A549 (cell line): ENCODE measurements at regions not wholly inside any gene's neighbourhood (a gene's known extent, or its start where the extent isn't known, plus 50 kb on each side); places are given as distances from the start of the nearest gene placed in this dataset.

Source experiments
- ATAC-seq, 2 experiments: fragments of 200-7000 bp in 1 of 2; fragments of >200 bp in 1 of 2; cut with Nextera tagmentation in 1 of 2; cut with Tn5 transposase in 1 of 2; 3 replicates each; pipeline versions ENCODE4 v1.8.0 to v1.9.1; 2018 to 2020; ENCODE audit warnings: mild to moderate bottlenecking in 1 of 2, moderate library complexity in 1 of 2
- CTCF ChIA-PET: fragments of 300-600 bp; sonication (Branson Sonifier 250); formaldehyde crosslinking; extraction: SDS; loops from one replicate; lab custom pipeline; 2021; ENCODE audit warnings: antibody characterized with exemption, inconsistent platforms; lab: Yijun Ruan, JAX
- POLR2A ChIA-PET: fragments of 350-600 bp; formaldehyde crosslinking; extraction: SDS; loops from one replicate; lab custom pipeline; 2021; ENCODE audit warnings: antibody characterized with exemption, inconsistent platforms; lab: Yijun Ruan, JAX
- DNase-seq, 2 experiments: peaks; one replicate each; pipeline versions ENCODE4 v3.0.0 to v3.0.0-alpha.2; 2011 to 2016; ENCODE audit warnings: low read depth in 1 of 2, low spot score in 1 of 2
- FAIRE-seq: peaks from 2 replicates; lab custom pipeline; 2011; peaks lifted over from hg19 to GRCh38; lab: Jason Lieb, UNC
- H3K27ac ChIP-seq, 2 experiments: fragments of >200 bp; sonication (Bioruptor Twin); formaldehyde crosslinking; 3 replicates each; pipeline ENCODE4 v1.5.1; 2016 to 2017
- H3K4me1 ChIP-seq: fragments of >200 bp; sonication (Bioruptor Twin); formaldehyde crosslinking; 3 replicates; pipeline ENCODE4 v1.6.1; 2016
- H3K4me2 ChIP-seq: fragments of >200 bp; sonication (Bioruptor Twin); formaldehyde crosslinking; 3 replicates; pipeline ENCODE4 v1.6.1; 2016
- H3K4me3 ChIP-seq: fragments of >200 bp; sonication (Bioruptor Twin); formaldehyde crosslinking; 3 replicates; pipeline ENCODE4 v1.5.1; 2016
- H3K9me3 ChIP-seq: fragments of >200 bp; sonication (Bioruptor Twin); formaldehyde crosslinking; 3 replicates; pipeline ENCODE4 v1.6.1; 2016
- ATOH8 ChIP-seq: fragments of 250-450 bp; sonication (Bioruptor Pico); IDR thresholded peaks from 2 replicates; pipeline ENCODE4 v1.5.0; 2020; ENCODE audit warnings: low read depth, mild to moderate bottlenecking, moderate library complexity
- BHLHE40 ChIP-seq: IDR thresholded peaks from 2 replicates; pipeline ENCODE4 v1.6.1; 2012; ENCODE audit warnings: low read depth, low read length, inconsistent platforms
- CBX2 ChIP-seq: fragments of 200-600 bp; sonication (generic); IDR thresholded peaks from 2 replicates; pipeline ENCODE4 v1.6.1; 2016; ENCODE audit warnings: low read depth, mild to moderate bottlenecking, borderline replicate concordance
- EP300 ChIP-seq, 2 experiments: fragments of >200 bp; sonication (Bioruptor Twin); formaldehyde crosslinking; IDR thresholded peaks; 2 replicates in 1 of 2; 3 replicates in 1 of 2; pipeline ENCODE4 v1.6.1; 2016 to 2017
- ESRRA ChIP-seq: fragments of 150-350 bp; IDR thresholded peaks from 2 replicates; pipeline ENCODE4 v1.6.1; 2014; ENCODE audit warnings: mild to moderate bottlenecking, low read length, borderline replicate concordance
- HOXB5 ChIP-seq: fragments of 250-450 bp; sonication (Bioruptor Pico); IDR thresholded peaks from 2 replicates; pipeline ENCODE4 v1.5.0; 2020; ENCODE audit warnings: mild to moderate bottlenecking, moderate library complexity
- JUNB ChIP-seq: fragments of >200 bp; sonication (Bioruptor Twin); formaldehyde crosslinking; IDR thresholded peaks from 2 replicates; pipeline ENCODE4 v1.6.1; 2016
- KDM1A ChIP-seq: fragments of 200-600 bp; sonication (generic); IDR thresholded peaks from 2 replicates; pipeline ENCODE4 v1.6.1; 2016; ENCODE audit warnings: low read depth, mild to moderate bottlenecking
- NFE2L2 ChIP-seq: fragments of 150-350 bp; conservative IDR thresholded peaks from 2 replicates; pipeline ENCODE4 v1.6.1; 2014; ENCODE audit warnings: low read length
- POLR2A ChIP-seq: IDR thresholded peaks from 2 replicates; pipeline ENCODE4 v1.6.1; 2012; ENCODE audit warnings: mild to moderate bottlenecking, low read length
- POLR2AphosphoS2 ChIP-seq: conservative IDR thresholded peaks from 2 replicates; pipeline ENCODE4 v1.6.1; 2012; ENCODE audit warnings: low read length, improper control_type of control experiment, inconsistent platforms
- TFCP2L1 ChIP-seq: fragments of 250-450 bp; sonication (Bioruptor Pico); IDR thresholded peaks from 2 replicates; pipeline ENCODE4 v1.5.0; 2021; ENCODE audit warnings: mild to moderate bottlenecking
- ZC3H11A ChIP-seq: fragments of 450-650 bp; IDR thresholded peaks from 2 replicates; pipeline ENCODE4 v1.6.1; 2014; ENCODE audit warnings: antibody characterized with exemption, mild to moderate bottlenecking
- ZFP36 ChIP-seq: fragments of 450-650 bp; IDR thresholded peaks from 2 replicates; pipeline ENCODE4 v1.6.1; 2014; ENCODE audit warnings: borderline replicate concordance; ENCODE audit not compliant: partially characterized antibody
- WGBS: methylation state at CpG from one replicate; pipeline ENCODE4 v1.1.6; 2017; ENCODE audit errors: missing lambda C conversion rate; 5-methylcytosine and 5-hydroxymethylcytosine counted together
- TF ChIP-seq, protein P1 (sequence below): fragments of >200 bp; sonication (Bioruptor Twin); formaldehyde crosslinking; IDR thresholded peaks from 2 replicates; pipeline ENCODE4 v1.6.1; 2016
- TF ChIP-seq, protein P2 (sequence below): fragments of >200 bp; sonication (Bioruptor Twin); formaldehyde crosslinking; IDR thresholded peaks from 3 replicates; pipeline ENCODE4 v1.5.1; 2016
- TF ChIP-seq, protein P3 (sequence below): IDR thresholded peaks from 2 replicates; pipeline ENCODE4 v1.6.1; 2012

- H3K4me2 ChIP-seq, result no peak overlapping the region
- peaks cover 4% of the 10 kb centered on the region; the same call in 1 of the 3 replicates for H3K9me3 ChIP-seq
- no peaks in the 10 kb centered on the region for H3K4me1 ChIP-seq
- POLR2A ChIA-PET, result no interaction called here
- DNase-seq (no peak), ATAC-seq (no peak), FAIRE-seq (no peak)
- no peak overlapping the region for H3K4me3 ChIP-seq
- CTCF ChIA-PET, result interaction anchor here (1.6 kb wide), 1 partner anchor 23 kb away, joined by 7 read pairs; no protein-coding TSS in a partner anchor
- no peak for TF ChIP-seq CBX2
- no peak for TF ChIP-seq KDM1A
- TF ChIP-seq ZC3H11A, result no peak
- TF ChIP-seq ESRRA, result no peak
- no peak for TF ChIP-seq ATOH8 (CRISPR knock-in tag)
- no peak for TF ChIP-seq POLR2AphosphoS2
- no peak for TF ChIP-seq TFCP2L1
- WGBS, result 87% methylated on average over 7 of the region's 7 CpGs
- H3K27ac ChIP-seq, result no peak overlapping the region
These were observed 380.6 kb downstream of the CTTN start for GRCh38 chr11:70778883-70779282.

GRCh38 chr11:70779433-70780245 lies 381.3 kb downstream of the CTTN start:
- no peak for DNase-seq
- H3K27ac ChIP-seq, result no peak overlapping the region

DNA sequence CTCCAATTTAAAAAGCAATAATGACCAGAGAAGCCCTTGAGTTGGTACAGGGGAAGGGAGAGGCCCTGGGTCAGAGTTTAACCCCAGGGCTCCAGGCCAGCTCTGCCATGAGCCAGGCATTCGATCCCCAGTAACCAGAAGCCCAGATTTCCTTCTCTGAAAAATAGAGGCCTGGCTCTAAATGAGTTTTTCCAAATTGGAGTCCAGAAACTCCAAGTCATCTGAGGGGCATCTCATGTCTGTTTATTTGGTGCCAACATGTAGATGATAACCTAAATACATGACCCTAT lies 381.9 kb downstream of the CTTN start:
- ATAC-seq, result no peak
- TF ChIP-seq ESRRA (no peak), ATOH8 (CRISPR knock-in tag) (no peak), JUNB (no peak), KDM1A (no peak), POLR2A (no peak), HOXB5 (CRISPR knock-in tag) (no peak), EP300 (IDR thresholded peaks at IDR 0.05) (no peak), ZFP36 (no peak), BHLHE40 (no peak)
- TF ChIP-seq, protein P1, sequence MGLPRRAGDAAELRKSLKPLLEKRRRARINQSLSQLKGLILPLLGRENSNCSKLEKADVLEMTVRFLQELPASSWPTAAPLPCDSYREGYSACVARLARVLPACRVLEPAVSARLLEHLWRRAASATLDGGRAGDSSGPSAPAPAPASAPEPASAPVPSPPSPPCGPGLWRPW, result no peak
- TF ChIP-seq, protein P2, sequence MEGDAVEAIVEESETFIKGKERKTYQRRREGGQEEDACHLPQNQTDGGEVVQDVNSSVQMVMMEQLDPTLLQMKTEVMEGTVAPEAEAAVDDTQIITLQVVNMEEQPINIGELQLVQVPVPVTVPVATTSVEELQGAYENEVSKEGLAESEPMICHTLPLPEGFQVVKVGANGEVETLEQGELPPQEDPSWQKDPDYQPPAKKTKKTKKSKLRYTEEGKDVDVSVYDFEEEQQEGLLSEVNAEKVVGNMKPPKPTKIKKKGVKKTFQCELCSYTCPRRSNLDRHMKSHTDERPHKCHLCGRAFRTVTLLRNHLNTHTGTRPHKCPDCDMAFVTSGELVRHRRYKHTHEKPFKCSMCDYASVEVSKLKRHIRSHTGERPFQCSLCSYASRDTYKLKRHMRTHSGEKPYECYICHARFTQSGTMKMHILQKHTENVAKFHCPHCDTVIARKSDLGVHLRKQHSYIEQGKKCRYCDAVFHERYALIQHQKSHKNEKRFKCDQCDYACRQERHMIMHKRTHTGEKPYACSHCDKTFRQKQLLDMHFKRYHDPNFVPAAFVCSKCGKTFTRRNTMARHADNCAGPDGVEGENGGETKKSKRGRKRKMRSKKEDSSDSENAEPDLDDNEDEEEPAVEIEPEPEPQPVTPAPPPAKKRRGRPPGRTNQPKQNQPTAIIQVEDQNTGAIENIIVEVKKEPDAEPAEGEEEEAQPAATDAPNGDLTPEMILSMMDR, result no peak
- TF ChIP-seq, protein P3, sequence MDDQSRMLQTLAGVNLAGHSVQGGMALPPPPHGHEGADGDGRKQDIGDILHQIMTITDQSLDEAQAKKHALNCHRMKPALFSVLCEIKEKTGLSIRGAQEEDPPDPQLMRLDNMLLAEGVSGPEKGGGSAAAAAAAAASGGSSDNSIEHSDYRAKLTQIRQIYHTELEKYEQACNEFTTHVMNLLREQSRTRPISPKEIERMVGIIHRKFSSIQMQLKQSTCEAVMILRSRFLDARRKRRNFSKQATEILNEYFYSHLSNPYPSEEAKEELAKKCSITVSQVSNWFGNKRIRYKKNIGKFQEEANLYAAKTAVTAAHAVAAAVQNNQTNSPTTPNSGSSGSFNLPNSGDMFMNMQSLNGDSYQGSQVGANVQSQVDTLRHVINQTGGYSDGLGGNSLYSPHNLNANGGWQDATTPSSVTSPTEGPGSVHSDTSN, result no peak
- Histone ChIP-seq H3K4me3 (no peak overlapping the region), H3K4me2 (no peak overlapping the region), H3K4me1 (no peaks in the 10 kb centered on the region), H3K9me3 (no peaks in the 10 kb centered on the region), H3K27ac (no peak overlapping the region)
- DNase-seq, result no peak
- ChIA-PET CTCF (no interaction called here), POLR2A (no interaction called here)
- FAIRE-seq, result no peak
- 82% methylated on average over 1 of the region's 1 CpG for WGBS

More at GRCh38 chr11:70779433-70780245, 381.3 kb downstream of the CTTN start:
- no peaks in the 10 kb centered on the region for H3K4me1 ChIP-seq
- ChIA-PET CTCF (no interaction called here), POLR2A (no interaction called here)
- no peak for FAIRE-seq
- 80% methylated on average over 8 of the region's 9 CpGs for WGBS
- TF ChIP-seq NFE2L2, result no peak
- H3K9me3 ChIP-seq, result no peaks in the 10 kb centered on the region; the same call in 2 of the 3 replicates
- no peak overlapping the region for H3K4me3 ChIP-seq
- ATAC-seq, result no peak
- H3K4me2 ChIP-seq, result no peak overlapping the region
